ENCODE measurements at regions not wholly inside any gene's neighbourhood (a gene's known extent, or its start where the extent isn't known, plus 50 kb on each side); places are given as distances from the start of the nearest gene placed in this dataset.

GRCh38 chr6:145380186-145380585, 355.1 kb downstream of the EPM2A start:
- no peak for DNase-seq (ENCODE audit: low read depth in 4 of 4, low spot score in 1 of 4)

- no peak for DNase-seq (ENCODE audit: low read depth in 4 of 4, low spot score in 1 of 4)
Measured at GRCh38 chr6:145381941-145382340, 353.4 kb downstream of the EPM2A start.

GRCh38 chr6:145383428-145383827, 351.9 kb downstream of the EPM2A start:
- DNase-seq (ENCODE audit: low read depth in 4 of 4, low spot score in 1 of 4), result no peak

GRCh38 chr6:145384503-145384902, 350.8 kb downstream of the EPM2A start:
- no peak for DNase-seq (ENCODE audit: low read depth in 4 of 4, low spot score in 1 of 4)

GRCh38 chr6:145396499-145396898, 338.8 kb downstream of the EPM2A start:
- no peak for DNase-seq (ENCODE audit: low read depth in 4 of 4, low spot score in 1 of 4)

GRCh38 chr6:145400508-145400907, 334.8 kb downstream of the EPM2A start:
- no peak for DNase-seq (ENCODE audit: low read depth in 4 of 4, low spot score in 1 of 4)

- DNase-seq (ENCODE audit: low read depth in 4 of 4, low spot score in 1 of 4), result no peak
Measured at GRCh38 chr6:145405006-145405551, 330.2 kb downstream of the EPM2A start.

- DNase-seq (ENCODE audit: low read depth in 4 of 4, low spot score in 1 of 4), result no peak
Measured at GRCh38 chr6:145406783-145407182, 328.5 kb downstream of the EPM2A start.

GRCh38 chr6:145415616-145416015, 319.7 kb downstream of the EPM2A start:
- no peak for DNase-seq (ENCODE audit: low read depth in 4 of 4, low spot score in 1 of 4)

- DNase-seq (ENCODE audit: low read depth in 4 of 4, low spot score in 1 of 4), result no peak
Measured at GRCh38 chr6:145420599-145420998, 314.7 kb downstream of the EPM2A start.

GRCh38 chr6:145423936-145424335, 311.4 kb downstream of the EPM2A start:
- DNase-seq (ENCODE audit: low read depth in 4 of 4, low spot score in 1 of 4), result no peak

- DNase-seq (ENCODE audit: low read depth in 4 of 4, low spot score in 1 of 4), result no peak
Measured at GRCh38 chr6:145427232-145427631, 308.1 kb downstream of the EPM2A start.

GRCh38 chr6:145428706-145429105, 306.6 kb downstream of the EPM2A start:
- no peak for DNase-seq (ENCODE audit: low read depth in 4 of 4, low spot score in 1 of 4)

GRCh38 chr6:145442110-145442509, 293.2 kb downstream of the EPM2A start:
- DNase-seq (ENCODE audit: low read depth in 4 of 4, low spot score in 1 of 4), result no peak

- no peak for DNase-seq (ENCODE audit: low read depth in 4 of 4, low spot score in 1 of 4)
Measured at GRCh38 chr6:145445674-145446073, 289.6 kb downstream of the EPM2A start.

- DNase-seq (ENCODE audit: low read depth in 4 of 4, low spot score in 1 of 4), result no peak
Measured at GRCh38 chr6:145451029-145451428, 284.3 kb downstream of the EPM2A start.

- no peak for DNase-seq (ENCODE audit: low read depth in 4 of 4, low spot score in 1 of 4)
Measured at GRCh38 chr6:145453376-145453775, 281.9 kb downstream of the EPM2A start.

- DNase-seq (ENCODE audit: low read depth in 4 of 4, low spot score in 1 of 4), result no peak
Measured at GRCh38 chr6:145454006-145454405, 281.3 kb downstream of the EPM2A start.

- DNase-seq (ENCODE audit: low read depth in 4 of 4, low spot score in 1 of 4), result no peak
Measured at GRCh38 chr6:145457556-145457955, 277.8 kb downstream of the EPM2A start.

GRCh38 chr6:145468534-145468933, 266.8 kb downstream of the EPM2A start:
- DNase-seq (ENCODE audit: low read depth in 4 of 4, low spot score in 1 of 4), result no peak

- DNase-seq (ENCODE audit: low read depth in 4 of 4, low spot score in 1 of 4), result no peak
Measured at GRCh38 chr6:145469021-145469420, 266.3 kb downstream of the EPM2A start.

GRCh38 chr6:145475794-145476396, 259.4 kb downstream of the EPM2A start:
- DNase-seq (ENCODE audit: low read depth in 4 of 4, low spot score in 1 of 4), result no peak

- DNase-seq (ENCODE audit: low read depth in 4 of 4, low spot score in 1 of 4), result no peak
Measured at GRCh38 chr6:145480024-145480423, 255.3 kb downstream of the EPM2A start.

Data from stimulated activated CD4-positive, alpha-beta T cell treated with anti-CD3 and anti-CD28 coated beads, Interleukin-1b, Interleukin-23, amount 100 ng/mL, for 24 hours (primary cell).